ENCODE measurements at regions not wholly inside any gene's neighbourhood (a gene's known extent, or its start where the extent isn't known, plus 50 kb on each side); places are given as distances from the start of the nearest gene placed in this dataset.

- Histone ChIP-seq H3K4me3 (ENCODE audit: low read depth, low read length) (no peak overlapping the region), H3K4me1 (ENCODE audit: control insufficient read depth, insufficient read depth, low read length) (peaks cover 7% of the 10 kb centered on the region; the same call in 1 of the 2 replicates), H3K27me3 (ENCODE audit: control insufficient read depth, insufficient read depth, low read length) (peaks cover 3% of the 10 kb centered on the region; the same call in 1 of the 2 replicates), H3K9me3 (ENCODE audit: control insufficient read depth, insufficient read depth, low read depth, low read length) (no peaks in the 10 kb centered on the region), H3K36me3 (ENCODE audit: control insufficient read depth, insufficient read depth, low read length) (no peaks in the 10 kb centered on the region), H3K27ac (ENCODE audit: low read depth, low read length) (no peak overlapping the region), H3K9ac (ENCODE audit: low read length) (no peak overlapping the region)
Measured at GRCh38 chrX:33333271-33333670, 121.9 kb upstream of the DMD start.

- no peaks in the 10 kb centered on the region for H3K9me3 ChIP-seq (ENCODE audit: control insufficient read depth, insufficient read depth, low read depth, low read length)
- no peaks in the 10 kb centered on the region for H3K36me3 ChIP-seq (ENCODE audit: control insufficient read depth, insufficient read depth, low read length)
- H3K27me3 ChIP-seq (ENCODE audit: control insufficient read depth, insufficient read depth, low read length), result peaks cover 3% of the 10 kb centered on the region; the same call in 1 of the 2 replicates
- H3K27ac ChIP-seq (ENCODE audit: low read depth, low read length), result no peak overlapping the region
- H3K9ac ChIP-seq (ENCODE audit: low read length), result no peak overlapping the region
- H3K4me3 ChIP-seq (ENCODE audit: low read depth, low read length), result no peak overlapping the region
- no peaks in the 10 kb centered on the region for H3K4me1 ChIP-seq (ENCODE audit: control insufficient read depth, insufficient read depth, low read length)
Measured at GRCh38 chrX:33330798-33331197, 119.4 kb upstream of the DMD start.

- Histone ChIP-seq H3K36me3 (ENCODE audit: control insufficient read depth, insufficient read depth, low read length) (no peaks in the 10 kb centered on the region), H3K4me3 (ENCODE audit: low read depth, low read length) (no peak overlapping the region)
Measured at GRCh38 chrX:33324099-33324498, 112.8 kb upstream of the DMD start.

GRCh38 chrX:33307911-33308354, 96.6 kb upstream of the DMD start:
- H3K4me3 ChIP-seq (ENCODE audit: low read depth, low read length), result no peak overlapping the region
- H3K4me1 ChIP-seq (ENCODE audit: control insufficient read depth, insufficient read depth, low read length), result no peaks in the 10 kb centered on the region
- H3K9me3 ChIP-seq (ENCODE audit: control insufficient read depth, insufficient read depth, low read depth, low read length), result no peaks in the 10 kb centered on the region
- no peaks in the 10 kb centered on the region for H3K36me3 ChIP-seq (ENCODE audit: control insufficient read depth, insufficient read depth, low read length)
- H3K9ac ChIP-seq (ENCODE audit: low read length), result no peak overlapping the region
- no peaks in the 10 kb centered on the region; the same call in 1 of the 2 replicates for H3K27me3 ChIP-seq (ENCODE audit: control insufficient read depth, insufficient read depth, low read length)
- H3K27ac ChIP-seq (ENCODE audit: low read depth, low read length), result no peak overlapping the region

More at GRCh38 chrX:33324099-33324498, 112.8 kb upstream of the DMD start:
- Histone ChIP-seq H3K4me1 (ENCODE audit: control insufficient read depth, insufficient read depth, low read length) (no peaks in the 10 kb centered on the region), H3K27me3 (ENCODE audit: control insufficient read depth, insufficient read depth, low read length) (no peaks in the 10 kb centered on the region; the same call in 1 of the 2 replicates), H3K9me3 (ENCODE audit: control insufficient read depth, insufficient read depth, low read depth, low read length) (no peaks in the 10 kb centered on the region), H3K9ac (ENCODE audit: low read length) (no peak overlapping the region), H3K27ac (ENCODE audit: low read depth, low read length) (no peak overlapping the region)

GRCh38 chrX:33298622-33299021, 87.3 kb upstream of the DMD start:
- no peaks in the 10 kb centered on the region for H3K36me3 ChIP-seq (ENCODE audit: control insufficient read depth, insufficient read depth, low read length)
- H3K9me3 ChIP-seq (ENCODE audit: control insufficient read depth, insufficient read depth, low read depth, low read length), result no peaks in the 10 kb centered on the region; the same call in 1 of the 2 replicates
- no peak overlapping the region for H3K9ac ChIP-seq (ENCODE audit: low read length)
- H3K4me3 ChIP-seq (ENCODE audit: low read depth, low read length), result no peak overlapping the region
- no peaks in the 10 kb centered on the region for H3K4me1 ChIP-seq (ENCODE audit: control insufficient read depth, insufficient read depth, low read length)
- no peak overlapping the region for H3K27ac ChIP-seq (ENCODE audit: low read depth, low read length)
- no peaks in the 10 kb centered on the region; the same call in 1 of the 2 replicates for H3K27me3 ChIP-seq (ENCODE audit: control insufficient read depth, insufficient read depth, low read length)

- Histone ChIP-seq H3K4me3 (ENCODE audit: low read depth, low read length) (no peak overlapping the region), H3K9me3 (ENCODE audit: control insufficient read depth, insufficient read depth, low read depth, low read length) (no peaks in the 10 kb centered on the region), H3K36me3 (ENCODE audit: control insufficient read depth, insufficient read depth, low read length) (no peaks in the 10 kb centered on the region), H3K27ac (ENCODE audit: low read depth, low read length) (no peak overlapping the region), H3K27me3 (ENCODE audit: control insufficient read depth, insufficient read depth, low read length) (no peaks in the 10 kb centered on the region; the same call in 1 of the 2 replicates), H3K4me1 (ENCODE audit: control insufficient read depth, insufficient read depth, low read length) (no peaks in the 10 kb centered on the region), H3K9ac (ENCODE audit: low read length) (no peak overlapping the region)
Measured at GRCh38 chrX:33285550-33285949, 74.2 kb upstream of the DMD start.

- Histone ChIP-seq H3K9me3 (ENCODE audit: control insufficient read depth, insufficient read depth, low read depth, low read length) (no peaks in the 10 kb centered on the region), H3K9ac (ENCODE audit: low read length) (no peak overlapping the region), H3K4me3 (ENCODE audit: low read depth, low read length) (no peak overlapping the region), H3K27me3 (ENCODE audit: control insufficient read depth, insufficient read depth, low read length) (no peaks in the 10 kb centered on the region; the same call in 1 of the 2 replicates), H3K4me1 (ENCODE audit: control insufficient read depth, insufficient read depth, low read length) (peaks cover 5% of the 10 kb centered on the region), H3K27ac (ENCODE audit: low read depth, low read length) (no peak overlapping the region), H3K36me3 (ENCODE audit: control insufficient read depth, insufficient read depth, low read length) (no peaks in the 10 kb centered on the region)
Measured at GRCh38 chrX:33277046-33277445, 65.7 kb upstream of the DMD start.

GRCh38 chrX:33273535-33273934, 62.2 kb upstream of the DMD start:
- Histone ChIP-seq H3K27ac (ENCODE audit: low read depth, low read length) (no peak overlapping the region), H3K4me1 (ENCODE audit: control insufficient read depth, insufficient read depth, low read length) (peaks cover 5% of the 10 kb centered on the region), H3K9ac (ENCODE audit: low read length) (no peak overlapping the region), H3K4me3 (ENCODE audit: low read depth, low read length) (no peak overlapping the region), H3K27me3 (ENCODE audit: control insufficient read depth, insufficient read depth, low read length) (no peaks in the 10 kb centered on the region; the same call in 1 of the 2 replicates), H3K36me3 (ENCODE audit: control insufficient read depth, insufficient read depth, low read length) (no peaks in the 10 kb centered on the region), H3K9me3 (ENCODE audit: control insufficient read depth, insufficient read depth, low read depth, low read length) (no peaks in the 10 kb centered on the region)

- Histone ChIP-seq H3K9me3 (ENCODE audit: control insufficient read depth, insufficient read depth, low read depth, low read length) (no peaks in the 10 kb centered on the region), H3K36me3 (ENCODE audit: control insufficient read depth, insufficient read depth, low read length) (no peaks in the 10 kb centered on the region), H3K27me3 (ENCODE audit: control insufficient read depth, insufficient read depth, low read length) (no peaks in the 10 kb centered on the region; the same call in 1 of the 2 replicates), H3K9ac (ENCODE audit: low read length) (no peak overlapping the region), H3K4me3 (ENCODE audit: low read depth, low read length) (no peak overlapping the region), H3K4me1 (ENCODE audit: control insufficient read depth, insufficient read depth, low read length) (peaks cover 5% of the 10 kb centered on the region), H3K27ac (ENCODE audit: low read depth, low read length) (no peak overlapping the region)
Measured at GRCh38 chrX:33272986-33273385, 61.6 kb upstream of the DMD start.
